ENCODE measurements at regions not wholly inside any gene's neighbourhood (a gene's known extent, or its start where the extent isn't known, plus 50 kb on each side); places are given as distances from the start of the nearest gene placed in this dataset.

DNA sequence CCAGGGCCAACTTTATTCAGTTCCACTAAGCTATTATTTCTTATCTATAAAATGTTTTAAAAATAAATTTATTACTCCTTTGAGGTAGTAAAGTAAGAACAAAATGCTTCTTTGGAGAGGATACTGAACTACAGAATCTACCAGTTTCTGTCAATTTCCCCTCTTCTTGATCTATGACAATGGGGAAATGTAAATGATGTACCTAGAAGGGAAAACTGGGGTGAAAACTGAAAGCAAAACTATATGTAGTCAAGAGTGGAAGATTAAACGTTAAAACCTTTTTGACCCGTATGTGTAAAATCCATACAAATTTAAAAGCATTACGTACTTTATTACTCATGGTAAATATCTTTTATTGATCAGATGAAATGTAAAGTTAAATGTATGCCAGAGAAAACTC, 1287.8 kb upstream of the TMEFF2 start:
- TF ChIP-seq EZH2 (IDR thresholded peaks at IDR 0.05; ENCODE audit: low read depth) (no peak), CTCF (conservative IDR thresholded peaks at IDR 0.05) (no peak)

Data from PC-9 (cell line).